GM23338 (cell line): ENCODE measurements at regions not wholly inside any gene's neighbourhood (a gene's known extent, or its start where the extent isn't known, plus 50 kb on each side); places are given as distances from the start of the nearest gene placed in this dataset.

Experiments used
- ATAC-seq: fragments of 200-7000 bp; cut with Tn5 transposase; 3 replicates; pipeline ENCODE4 v1.9.1; 2020
- DNase-seq: peaks from one replicate; pipeline ENCODE4 v3.0.0-alpha.2; 2015; ENCODE audit warnings: low spot score
- H2AFZ ChIP-seq: fragments of 200-600 bp; sonication (generic); 2 replicates; pipeline ENCODE4 v1.8.0; 2016; ENCODE audit warnings: antibody characterized with exemption, mild to moderate bottlenecking, moderate library complexity
- H3F3A ChIP-seq: fragments of 200-600 bp; sonication (generic); replicated peaks from 2 replicates; pipeline ENCODE4 v1.8.0; 2017; ENCODE audit warnings: antibody characterized with exemption, mixed run types, low read depth
- H3K27ac ChIP-seq: fragments of 200-600 bp; sonication (generic); 2 replicates; pipeline ENCODE4 v1.6.1; 2016; ENCODE audit warnings: low read depth
- H3K27me3 ChIP-seq: fragments of 200-600 bp; sonication (generic); 2 replicates; pipeline ENCODE4 v1.8.0; 2016; ENCODE audit warnings: mild to moderate bottlenecking, mixed run types, moderate library complexity; ENCODE audit not compliant: insufficient read depth
- H3K36me3 ChIP-seq: fragments of 200-600 bp; sonication (generic); 2 replicates; pipeline ENCODE4 v1.8.0; 2016; ENCODE audit warnings: mild to moderate bottlenecking; ENCODE audit not compliant: insufficient read depth
- H3K4me1 ChIP-seq: fragments of 200-600 bp; sonication (generic); 2 replicates; pipeline ENCODE4 v1.8.0; 2016; ENCODE audit warnings: mild to moderate bottlenecking, moderate library complexity; ENCODE audit not compliant: insufficient read depth
- H3K4me2 ChIP-seq: fragments of 200-600 bp; sonication (generic); 2 replicates; pipeline ENCODE4 v1.7.1; 2017; ENCODE audit warnings: mixed run types
- H3K4me3 ChIP-seq: fragments of 200-600 bp; sonication (generic); 2 replicates; pipeline ENCODE4 v1.6.1; 2016; ENCODE audit warnings: mixed run types
- H3K79me2 ChIP-seq: fragments of 200-600 bp; sonication (generic); replicated peaks from 2 replicates; pipeline ENCODE4 v1.8.0; 2017; ENCODE audit warnings: mild to moderate bottlenecking; ENCODE audit not compliant: insufficient read depth
- H3K9me2 ChIP-seq: fragments of 200-600 bp; sonication (generic); 2 replicates; pipeline ENCODE4 v1.8.0; 2017; ENCODE audit not compliant: insufficient read depth
- H4K20me1 ChIP-seq: fragments of 200-600 bp; sonication (generic); replicated peaks from 2 replicates; pipeline ENCODE4 v1.8.0; 2017; ENCODE audit warnings: mild to moderate bottlenecking; ENCODE audit not compliant: insufficient read depth
- H3K27ac Mint-ChIP-seq: 2 replicates; pipeline ENCODE4 v1.8.0; 2020; ENCODE audit warnings: inconsistent platforms, mild to moderate bottlenecking, moderate library complexity, mixed read lengths
- H3K27me3 Mint-ChIP-seq: 3 replicates; pipeline ENCODE4 v1.8.0; 2022; ENCODE audit warnings: low read depth, mild to moderate bottlenecking, moderate library complexity, mixed read lengths, inconsistent platforms; ENCODE audit not compliant: insufficient read depth, poor library complexity
- H3K36me3 Mint-ChIP-seq: 3 replicates; pipeline ENCODE4 v1.8.0; 2021; ENCODE audit warnings: low read depth, mild to moderate bottlenecking, inconsistent platforms, moderate library complexity, mixed read lengths
- H3K4me1 Mint-ChIP-seq: 3 replicates; pipeline ENCODE4 v1.8.0; 2020; ENCODE audit warnings: mild to moderate bottlenecking, inconsistent platforms, mixed read lengths
- H3K4me3 Mint-ChIP-seq: 3 replicates; pipeline ENCODE4 v1.8.0; 2021; ENCODE audit warnings: moderate library complexity, mild to moderate bottlenecking, inconsistent platforms, mixed read lengths
- H3K9me3 Mint-ChIP-seq: 3 replicates; pipeline ENCODE4 v1.8.0; 2020; ENCODE audit warnings: moderate library complexity, mild to moderate bottlenecking, inconsistent platforms, mixed read lengths
- CREB1 ChIP-seq: fragments of 250-450 bp; sonication (Bioruptor Pico); IDR thresholded peaks from 2 replicates; pipeline ENCODE4 v1.5.0; 2020; ENCODE audit warnings: low read depth, mild to moderate bottlenecking, moderate library complexity
- CTCF ChIP-seq, 2 experiments: fragments of 200-600 bp in 1 of 2; sonication (generic) in 1 of 2; conservative IDR thresholded peaks; 2 replicates each; pipeline versions ENCODE4 v1.5.1 to v1.6.1; 2016 to 2017; ENCODE audit warnings: antibody characterized with exemption in 2 of 2, low read depth in 2 of 2, mild to moderate bottlenecking in 2 of 2, moderate library complexity in 1 of 2
- ZNF462 ChIP-seq: fragments of 250-450 bp; sonication (Bioruptor Pico); IDR thresholded peaks from 2 replicates; pipeline ENCODE4 v1.5.0; 2020; ENCODE audit warnings: mild to moderate bottlenecking, moderate library complexity
- TF ChIP-seq, protein P1 (sequence below): IDR thresholded peaks from 2 replicates; pipeline ENCODE4 v1.6.1; 2016; ENCODE audit warnings: antibody characterized with exemption

DNA sequence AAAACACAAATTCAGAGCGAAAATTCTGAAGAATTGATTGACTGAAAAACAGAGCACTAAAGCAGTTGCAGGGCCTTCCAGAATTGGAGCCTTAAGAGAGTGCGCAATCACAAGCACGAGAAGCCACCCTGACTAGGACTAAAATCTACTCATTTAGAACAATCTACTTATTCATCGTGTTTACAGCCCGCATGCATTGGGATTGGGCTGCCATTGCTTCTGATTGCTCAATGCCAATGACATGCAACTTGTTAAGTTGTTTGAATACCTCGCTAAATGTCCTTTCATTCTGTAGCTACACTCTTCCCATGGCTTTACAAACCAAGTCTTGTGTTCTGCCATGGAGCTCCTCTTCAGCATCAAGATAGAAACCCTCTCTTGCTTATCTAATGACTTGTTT, 425.9 kb upstream of the POM121L12 start:
- DNase-seq (no peak), ATAC-seq (no peak)
- Mint-ChIP-seq H3K36me3 (peaks cover 9% of the 10 kb centered on the region), H3K4me1 (no peaks in the 10 kb centered on the region), H3K27ac (no peak overlapping the region), H3K4me3 (no peak overlapping the region), H3K27me3 (no peaks in the 10 kb centered on the region), H3K9me3 (peaks cover 6% of the 10 kb centered on the region; the same call in 2 of the 3 replicates)
- Histone ChIP-seq H2AFZ (peak overlapping the region; percentile 18; the same call in 1 of the 2 replicates), H3K27ac (no peak overlapping the region), H3F3A (no peaks in the 10 kb centered on the region), H3K4me3 (no peak overlapping the region), H4K20me1 (no peaks in the 10 kb centered on the region), H3K9me2 (no peaks in the 10 kb centered on the region; the same call in 1 of the 2 replicates), H3K27me3 (no peaks in the 10 kb centered on the region), H3K4me2 (no peak overlapping the region), H3K4me1 (no peaks in the 10 kb centered on the region), H3K79me2 (no peaks in the 10 kb centered on the region), H3K36me3 (no peaks in the 10 kb centered on the region)
- TF ChIP-seq, protein P1, sequence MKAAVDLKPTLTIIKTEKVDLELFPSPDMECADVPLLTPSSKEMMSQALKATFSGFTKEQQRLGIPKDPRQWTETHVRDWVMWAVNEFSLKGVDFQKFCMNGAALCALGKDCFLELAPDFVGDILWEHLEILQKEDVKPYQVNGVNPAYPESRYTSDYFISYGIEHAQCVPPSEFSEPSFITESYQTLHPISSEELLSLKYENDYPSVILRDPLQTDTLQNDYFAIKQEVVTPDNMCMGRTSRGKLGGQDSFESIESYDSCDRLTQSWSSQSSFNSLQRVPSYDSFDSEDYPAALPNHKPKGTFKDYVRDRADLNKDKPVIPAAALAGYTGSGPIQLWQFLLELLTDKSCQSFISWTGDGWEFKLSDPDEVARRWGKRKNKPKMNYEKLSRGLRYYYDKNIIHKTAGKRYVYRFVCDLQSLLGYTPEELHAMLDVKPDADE = no peak
- TF ChIP-seq ZNF462 (CRISPR knock-in tag) = no peak

DNA sequence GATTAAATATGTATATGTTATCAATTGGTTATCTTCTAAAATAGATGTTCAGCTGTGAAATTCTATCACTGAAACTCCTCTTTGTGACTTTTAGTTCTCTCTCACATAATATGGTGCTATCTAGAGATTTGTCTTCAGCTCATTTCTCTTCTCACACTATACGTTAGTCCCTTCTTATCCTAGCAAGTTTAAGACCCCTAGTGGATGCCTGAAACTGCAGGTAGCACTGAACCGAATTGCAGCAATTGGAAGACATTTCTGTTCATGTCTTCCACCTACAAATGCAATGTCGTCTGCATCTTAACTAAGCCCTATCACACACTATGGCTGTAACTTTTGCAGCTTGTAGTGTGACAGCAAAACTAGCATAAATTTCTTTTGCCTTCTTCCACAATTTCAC, 442.7 kb upstream of the POM121L12 start:
- H3K9me2 ChIP-seq = peaks cover 8% of the 10 kb centered on the region
- peaks cover 29% of the 10 kb centered on the region; the same call in 2 of the 3 replicates for H3K36me3 Mint-ChIP-seq
- H3K4me1 Mint-ChIP-seq = peaks cover 10% of the 10 kb centered on the region
- no peaks in the 10 kb centered on the region for H3K27me3 ChIP-seq
- H3F3A ChIP-seq = no peaks in the 10 kb centered on the region
- no peaks in the 10 kb centered on the region for H4K20me1 ChIP-seq
- ATAC-seq (no peak), DNase-seq (peak; percentile 16)
- no peaks in the 10 kb centered on the region for H3K79me2 ChIP-seq
- TF ChIP-seq CTCF (conservative IDR thresholded peaks at IDR 0.05; ENCODE audit: low read depth in 2 of 2) (peak; percentile 35 to 36; a peak in 2 of 4 replicates), CREB1 (CRISPR knock-in tag) (no peak)
- peaks cover 12% of the 10 kb centered on the region; the same call in 1 of the 2 replicates for H3K4me1 ChIP-seq
- no peak overlapping the region for H3K4me3 ChIP-seq
- H3K4me2 ChIP-seq = no peak overlapping the region
- no peak overlapping the region for H3K27ac Mint-ChIP-seq
- H3K27ac ChIP-seq = no peak overlapping the region
- H3K36me3 ChIP-seq = no peaks in the 10 kb centered on the region; the same call in 1 of the 2 replicates
- H3K9me3 Mint-ChIP-seq = peaks cover 29% of the 10 kb centered on the region
- H2AFZ ChIP-seq = peak overlapping the region; percentile 29; the same call in 1 of the 2 replicates
- H3K4me3 Mint-ChIP-seq = no peak overlapping the region
- no peaks in the 10 kb centered on the region for H3K27me3 Mint-ChIP-seq
